KMS-11 (cell line): ENCODE measurements at regions not wholly inside any gene's neighbourhood (a gene's known extent, or its start where the extent isn't known, plus 50 kb on each side); places are given as distances from the start of the nearest gene placed in this dataset.

Source experiments
- H2AFZ ChIP-seq: fragments of 200-600 bp; sonication (generic); 2 replicates; pipeline ENCODE4 v1.6.1; 2016; ENCODE audit warnings: antibody characterized with exemption, mixed run types, low read depth
- H3K27ac ChIP-seq: fragments of 200-600 bp; sonication (generic); 2 replicates; pipeline ENCODE4 v1.6.1; 2016; ENCODE audit warnings: mild to moderate bottlenecking, mixed run types
- H3K27me3 ChIP-seq: fragments of 200-600 bp; sonication (generic); 2 replicates; pipeline ENCODE4 v1.6.1; 2017; ENCODE audit warnings: mild to moderate bottlenecking, low read depth, mixed run types, moderate library complexity; ENCODE audit not compliant: insufficient read depth
- H3K36me3 ChIP-seq: fragments of 200-600 bp; sonication (generic); 2 replicates; pipeline ENCODE4 v1.6.1; 2017; ENCODE audit warnings: mild to moderate bottlenecking, mixed run types; ENCODE audit not compliant: insufficient read depth
- H3K4me1 ChIP-seq: fragments of 200-600 bp; sonication (generic); 2 replicates; pipeline ENCODE4 v1.6.1; 2016; ENCODE audit warnings: mild to moderate bottlenecking, low read depth, mixed run types; ENCODE audit not compliant: poor library complexity, severe bottlenecking
- H3K4me2 ChIP-seq: fragments of 200-600 bp; sonication (generic); 2 replicates; pipeline ENCODE4 v1.7.0; 2016; ENCODE audit warnings: mild to moderate bottlenecking, mixed run types
- H3K4me3 ChIP-seq: fragments of 200-600 bp; sonication (generic); IDR thresholded peaks from 2 replicates; pipeline ENCODE4 v1.6.1; 2017; ENCODE audit warnings: low read depth, low read length, mixed read lengths; ENCODE audit not compliant: insufficient read depth
- H3K79me2 ChIP-seq: fragments of 200-600 bp; sonication (generic); 2 replicates; pipeline ENCODE4 v1.6.1; 2016; ENCODE audit warnings: low read depth, mixed run types; ENCODE audit not compliant: insufficient read depth
- H3K9ac ChIP-seq: fragments of 200-600 bp; sonication (generic); 2 replicates; pipeline ENCODE4 v1.6.1; 2016; ENCODE audit warnings: mild to moderate bottlenecking, mixed run types
- H4K20me1 ChIP-seq: fragments of 200-600 bp; sonication (generic); 2 replicates; pipeline ENCODE4 v1.6.1; 2016; ENCODE audit warnings: mild to moderate bottlenecking, mixed run types; ENCODE audit not compliant: insufficient read depth
- CTCF ChIP-seq: fragments of 200-600 bp; sonication (generic); conservative IDR thresholded peaks from 2 replicates; pipeline ENCODE4 v1.6.1; 2017; ENCODE audit warnings: low read depth, mild to moderate bottlenecking, antibody characterized with exemption, low read length, moderate library complexity, mixed read lengths

- H3K36me3 ChIP-seq = no peaks in the 10 kb centered on the region
- no peak overlapping the region for H2AFZ ChIP-seq
- H3K9ac ChIP-seq = no peak overlapping the region
- H3K4me1 ChIP-seq = no peaks in the 10 kb centered on the region
- H3K4me2 ChIP-seq = no peak overlapping the region
- H3K27me3 ChIP-seq = no peaks in the 10 kb centered on the region
- no peak for TF ChIP-seq CTCF
- H3K79me2 ChIP-seq = no peaks in the 10 kb centered on the region
- no peak overlapping the region for H3K27ac ChIP-seq
- no peak overlapping the region for H3K4me3 ChIP-seq
- no peaks in the 10 kb centered on the region for H4K20me1 ChIP-seq
These were observed 52.4 kb upstream of the ST8SIA3 start for GRCh38 chr18:57299931-57300330.

GRCh38 chr18:57301573-57302559 is 50.5 kb upstream of the ST8SIA3 start:
- H3K27ac ChIP-seq = no peak overlapping the region
- H3K79me2 ChIP-seq = no peaks in the 10 kb centered on the region
- no peaks in the 10 kb centered on the region for H3K36me3 ChIP-seq
- H3K4me2 ChIP-seq = no peak overlapping the region
- no peaks in the 10 kb centered on the region for H3K27me3 ChIP-seq
- H3K9ac ChIP-seq = no peak overlapping the region
- TF ChIP-seq CTCF = no peak
- H3K4me1 ChIP-seq = no peaks in the 10 kb centered on the region
- no peak overlapping the region for H3K4me3 ChIP-seq
- H2AFZ ChIP-seq = no peak overlapping the region
- H4K20me1 ChIP-seq = no peaks in the 10 kb centered on the region
